SK-N-SH (cell line): ENCODE measurements at regions not wholly inside any gene's neighbourhood (a gene's known extent, or its start where the extent isn't known, plus 50 kb on each side); places are given as distances from the start of the nearest gene placed in this dataset.

ENCODE experiments used
- CTCF ChIA-PET: fragments of 300-600, 350-600 bp; formaldehyde crosslinking; extraction: SDS; loops from one replicate; lab custom pipeline; 2021; lab: Yijun Ruan, JAX
- POLR2A ChIA-PET: fragments of 350-600 bp; sonication (Branson Sonifier 250); formaldehyde crosslinking; extraction: SDS; loops from one replicate; lab custom pipeline; 2020; ENCODE audit warnings: antibody characterized with exemption, inconsistent platforms; lab: Yijun Ruan, JAX
- DNase-seq: peaks from one replicate; pipeline ENCODE4 v3.0.0; 2012
- H2AFZ ChIP-seq: fragments of 200-600 bp; sonication (generic); 2 replicates; pipeline ENCODE4 v1.8.1; 2016; ENCODE audit warnings: antibody characterized with exemption, mild to moderate bottlenecking, low read depth
- H3F3A ChIP-seq: fragments of 200-600 bp; sonication (generic); replicated peaks from 2 replicates; pipeline ENCODE3; 2016; ENCODE audit warnings: antibody characterized with exemption, mild to moderate bottlenecking; ENCODE audit not compliant: insufficient read depth
- H3K27ac ChIP-seq, 2 experiments: fragments of 200-500 bp in 1 of 2; fragments of 200-600 bp in 1 of 2; sonication (Bioruptor generic) in 1 of 2; sonication (generic), shearing (Covaris generic) in 1 of 2; 2 replicates each; pipeline versions ENCODE4 v1.5.1 to v1.6.1; 2014 to 2016; ENCODE audit warnings: low read depth in 2 of 2, inconsistent platforms in 1 of 2, low read length in 1 of 2, mild to moderate bottlenecking in 1 of 2, mixed read lengths in 1 of 2
- H3K27me3 ChIP-seq: fragments of 200-600 bp; sonication (generic), shearing (Covaris generic); 2 replicates; pipeline ENCODE4 v1.6.1; 2016; ENCODE audit warnings: mixed run types; ENCODE audit not compliant: insufficient read depth
- H3K36me3 ChIP-seq, 2 experiments: fragments of 200-500 bp in 1 of 2; fragments of 200-600 bp in 1 of 2; sonication (Bioruptor generic) in 1 of 2; sonication (generic) in 1 of 2; replicated peaks in 1 of 2; 2 replicates each; pipeline versions ENCODE3 to v1.5.1; 2014 to 2016; ENCODE audit warnings: low read length in 1 of 2, mild to moderate bottlenecking in 1 of 2; ENCODE audit not compliant: insufficient read depth in 2 of 2, control insufficient read depth in 1 of 2
- H3K4me1 ChIP-seq, 2 experiments: fragments of 200-500 bp in 1 of 2; fragments of 200-600 bp in 1 of 2; sonication (Bioruptor generic) in 1 of 2; sonication (generic), shearing (Covaris generic) in 1 of 2; 2 replicates each; pipeline versions ENCODE4 v1.5.1 to v1.6.1; 2014 to 2016; ENCODE audit warnings: low read depth in 1 of 2, low read length in 1 of 2, mixed run types in 1 of 2; ENCODE audit not compliant: insufficient read depth in 2 of 2, control insufficient read depth in 1 of 2
- H3K4me2 ChIP-seq: fragments of 200-600 bp; sonication (generic), shearing (Covaris generic); 2 replicates; pipeline ENCODE4 v1.6.1; 2017; ENCODE audit warnings: mixed run types
- H3K4me3 ChIP-seq, 2 experiments: fragments of 200-500 bp in 1 of 2; fragments of 200-600 bp in 1 of 2; sonication (Bioruptor generic) in 1 of 2; sonication (generic), shearing (Covaris generic) in 1 of 2; 2 replicates each; pipeline versions ENCODE4 v1.5.1 to v1.8.1; 2014 to 2016; ENCODE audit warnings: low read depth in 2 of 2, inconsistent platforms in 1 of 2, low read length in 1 of 2, mild to moderate bottlenecking in 1 of 2, mixed read lengths in 1 of 2, moderate library complexity in 1 of 2
- H3K79me2 ChIP-seq: fragments of 200-600 bp; sonication (generic); 2 replicates; pipeline ENCODE4 v1.8.1; 2017; ENCODE audit warnings: mild to moderate bottlenecking; ENCODE audit not compliant: insufficient read depth
- H3K9ac ChIP-seq: fragments of 200-600 bp; sonication (generic); 2 replicates; pipeline ENCODE4 v1.6.1; 2017; ENCODE audit warnings: mixed run types
- H3K9me2 ChIP-seq: fragments of 200-600 bp; sonication (generic); 2 replicates; pipeline ENCODE4 v1.6.1; 2017; ENCODE audit warnings: mixed run types
- H3K9me3 ChIP-seq: fragments of 200-600 bp; sonication (generic); 2 replicates; pipeline ENCODE4 v1.6.1; 2017; ENCODE audit warnings: mixed run types, mild to moderate bottlenecking, moderate library complexity
- H4K20me1 ChIP-seq: fragments of 200-600 bp; sonication (generic); 2 replicates; pipeline ENCODE4 v1.6.1; 2017; ENCODE audit warnings: mild to moderate bottlenecking, mixed run types; ENCODE audit not compliant: insufficient read depth
- ELF1 ChIP-seq: IDR thresholded peaks from 2 replicates; pipeline ENCODE4 v1.4.0; 2012
- EP300 ChIP-seq, 2 experiments: IDR thresholded peaks; 2 replicates each; pipeline versions ENCODE4 v1.4.0 to v1.6.1; 2012; ENCODE audit warnings: borderline replicate concordance in 1 of 2, low read depth in 1 of 2, low read length in 1 of 2
- FOSL2 ChIP-seq: IDR thresholded peaks from 2 replicates; pipeline ENCODE4 v1.4.0; 2012; ENCODE audit warnings: low read depth, mild to moderate bottlenecking, moderate library complexity, borderline replicate concordance
- FOXM1 ChIP-seq: IDR thresholded peaks from 2 replicates; pipeline ENCODE4 v1.4.0; 2012; ENCODE audit warnings: low read depth, mild to moderate bottlenecking
- MEF2A ChIP-seq: IDR thresholded peaks from 2 replicates; pipeline ENCODE4 v1.4.0; 2012; ENCODE audit warnings: low read depth, borderline replicate concordance
- MXI1 ChIP-seq: IDR thresholded peaks from 2 replicates; pipeline ENCODE4 v1.6.1; 2012; ENCODE audit warnings: mild to moderate bottlenecking, low read depth, low read length, improper control_type of control experiment
- NFIC ChIP-seq: IDR thresholded peaks from 2 replicates; pipeline ENCODE4 v1.4.0; 2012; ENCODE audit warnings: borderline replicate concordance
- NRF1 ChIP-seq: IDR thresholded peaks from 2 replicates; pipeline ENCODE4 v1.6.1; 2012; ENCODE audit warnings: low read depth, mild to moderate bottlenecking, low read length
- PBX3 ChIP-seq: IDR thresholded peaks from 2 replicates; pipeline ENCODE4; 2012
- POLR2AphosphoS5 ChIP-seq: IDR thresholded peaks from 2 replicates; pipeline ENCODE4 v1.6.1; 2012; ENCODE audit warnings: low read depth, low read length
- RAD21 ChIP-seq: IDR thresholded peaks from 2 replicates; pipeline ENCODE4 v1.6.1; 2012; ENCODE audit warnings: mild to moderate bottlenecking, low read length
- REST ChIP-seq: IDR thresholded peaks from 2 replicates; pipeline ENCODE4 v1.6.1; 2012; ENCODE audit warnings: mild to moderate bottlenecking, low read depth, low read length, moderate library complexity
- RXRA ChIP-seq: IDR thresholded peaks from 2 replicates; pipeline ENCODE4 v1.4.0; 2012; ENCODE audit warnings: low read depth, mild to moderate bottlenecking, borderline replicate concordance
- SIN3A ChIP-seq: IDR thresholded peaks from 2 replicates; pipeline ENCODE4 v1.6.1; 2012; ENCODE audit warnings: low read depth, mild to moderate bottlenecking, low read length, moderate library complexity, borderline replicate concordance
- TAF1 ChIP-seq: IDR thresholded peaks from 2 replicates; pipeline ENCODE4 v1.6.1; 2012; ENCODE audit warnings: low read depth, mild to moderate bottlenecking, low read length, moderate library complexity, borderline replicate concordance
- TEAD4 ChIP-seq: IDR thresholded peaks from 2 replicates; pipeline ENCODE4 v1.4.0; 2012; ENCODE audit warnings: mild to moderate bottlenecking, borderline replicate concordance; ENCODE audit not compliant: insufficient read depth
- USF1 ChIP-seq: IDR thresholded peaks from 2 replicates; pipeline ENCODE4 v1.4.0; 2012; ENCODE audit warnings: low read depth, borderline replicate concordance
- USF2 ChIP-seq: fragments of 150-350 bp; IDR thresholded peaks from 2 replicates; pipeline ENCODE4 v1.6.1; 2017; ENCODE audit warnings: antibody characterized with exemption, low read length, low read depth, borderline replicate concordance
- YY1 ChIP-seq: IDR thresholded peaks from 2 replicates; pipeline ENCODE4 v1.4.0; 2012; ENCODE audit warnings: low read depth, mild to moderate bottlenecking
- ZBTB33 ChIP-seq: IDR thresholded peaks from 2 replicates; pipeline ENCODE4 v1.4.0; 2012; ENCODE audit warnings: low read depth, borderline replicate concordance
- WGBS: methylation state at CpG from one replicate; pipeline ENCODE4 v1.1.6; 2017; ENCODE audit warnings: low lambda C conversion rate; 5-methylcytosine and 5-hydroxymethylcytosine counted together

GRCh38 chr13:95403349-95404140 lies 102.3 kb upstream of the ABCC4 start:
- Histone ChIP-seq H3K9me3 (no peaks in the 10 kb centered on the region), H2AFZ (no peak overlapping the region), H4K20me1 (no peaks in the 10 kb centered on the region), H3F3A (no peaks in the 10 kb centered on the region), H3K36me3 (no peaks in the 10 kb centered on the region), H3K79me2 (no peaks in the 10 kb centered on the region), H3K27ac (no peak overlapping the region), H3K4me1 (peaks cover 0 to 10% of the 10 kb centered on the region in 2 experiments; a peak in 1 of 4 replicates), H3K27me3 (no peaks in the 10 kb centered on the region), H3K4me3 (no peak overlapping the region), H3K4me2 (no peak overlapping the region), H3K9me2 (no peaks in the 10 kb centered on the region), H3K9ac (no peak overlapping the region)
- ChIA-PET POLR2A (interaction anchor here (0.8 kb wide), 1 partner anchor 214 kb away, joined by 3 read pairs; no protein-coding TSS in a partner anchor), CTCF (interaction anchor here (0.5 to 23.9 kb wide), 79 partner anchors 8 to 798 kb away, joined by 3 to 465 read pairs (median 4); partner anchors contain the start of gene ABCC4)
- no peak for TF ChIP-seq ZBTB33
- no peak for TF ChIP-seq NRF1
- no peak for TF ChIP-seq SIN3A
- no peak for TF ChIP-seq YY1
- TF ChIP-seq USF1 = no peak
- TF ChIP-seq MEF2A = no peak
- no peak for TF ChIP-seq TAF1
- TF ChIP-seq MXI1 = no peak
- no peak for TF ChIP-seq POLR2AphosphoS5
- no peak for TF ChIP-seq NFIC
- no peak for TF ChIP-seq PBX3
- TF ChIP-seq FOSL2 = no peak
- TF ChIP-seq REST = no peak
- TF ChIP-seq TEAD4 = no peak
- no peak for TF ChIP-seq EP300 (IDR thresholded peaks at IDR 0.05; ENCODE audit: borderline replicate concordance in 1 of 2, low read depth in 1 of 2, low read length in 1 of 2)
- no peak for TF ChIP-seq RAD21
- no peak for TF ChIP-seq FOXM1
- TF ChIP-seq ELF1 = no peak
- no peak for TF ChIP-seq USF2
- no peak for TF ChIP-seq RXRA
- WGBS = 64% methylated on average over 14 of the region's 17 CpGs
- DNase-seq = no peak
